ENCODE measurements at regions not wholly inside any gene's neighbourhood (a gene's known extent, or its start where the extent isn't known, plus 50 kb on each side); places are given as distances from the start of the nearest gene placed in this dataset.

DNA sequence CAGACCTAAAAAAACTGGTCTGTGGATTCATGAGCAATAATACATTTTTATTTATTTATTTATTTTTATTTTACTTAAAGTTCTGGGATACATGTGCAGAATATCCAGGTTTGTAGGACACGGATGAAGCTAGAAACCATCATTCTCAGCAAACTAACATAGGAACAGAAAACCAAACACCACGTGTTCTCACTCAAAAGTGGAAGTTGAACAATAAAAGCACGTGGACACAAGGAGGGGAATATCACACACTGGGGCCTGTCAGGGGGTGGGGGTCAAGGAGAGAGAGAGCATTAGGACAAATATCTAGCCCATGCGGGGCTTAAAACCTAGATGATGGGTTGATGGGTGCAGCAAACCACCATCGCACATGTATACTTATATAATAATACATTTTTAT lies 705.9 kb downstream of the RAB28 start:
- Histone ChIP-seq H3K36me3 (no peaks in the 10 kb centered on the region), H3K9me3 (no peaks in the 10 kb centered on the region), H3K27ac (no peak overlapping the region), H3K4me3 (no peak overlapping the region), H3K4me1 (no peaks in the 10 kb centered on the region), H3K27me3 (no peaks in the 10 kb centered on the region)
- intact Hi-C loops (cut with DNase I) = no loop called here
- TF ChIP-seq POLR2A (IDR thresholded peaks at IDR 0.05) = no peak
- no peak for TF ChIP-seq CTCF (IDR thresholded peaks at IDR 0.05)
- WGBS, 4 donors = 83 to 90% (median 85%) methylated on average over 5 of the region's 5 CpGs
- ATAC-seq (no peak), DNase-seq (no peak)

DNA sequence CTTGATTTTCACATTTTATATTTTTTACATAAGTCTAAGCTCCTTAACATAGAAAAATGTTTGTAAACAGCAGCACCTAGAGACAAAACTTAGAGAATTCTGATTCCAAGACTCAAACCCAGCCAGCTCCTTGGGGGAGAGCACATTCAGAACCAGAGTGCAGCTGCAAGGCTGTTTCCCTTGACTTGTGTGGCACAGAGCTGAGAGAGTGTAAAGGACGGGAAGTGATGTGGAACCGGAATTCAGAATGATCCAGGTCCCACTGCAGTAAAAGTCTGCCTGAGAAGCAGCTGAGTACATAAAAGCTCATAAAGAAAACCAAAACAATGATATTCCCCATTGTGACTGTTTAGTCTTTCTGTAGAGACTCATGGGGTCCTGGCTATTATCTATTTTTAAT lies 713.8 kb downstream of the RAB28 start:
- WGBS, 4 donors = 40 to 54% (median 51%) methylated on average over 2 of the region's 2 CpGs
- no peak for ATAC-seq
- intact Hi-C loops (cut with DNase I) = no loop called here

GRCh38 chr4:12761694-12762093 lies 722.4 kb downstream of the RAB28 start:
- Histone ChIP-seq H3K27me3 (no peaks in the 10 kb centered on the region), H3K4me1 (no peaks in the 10 kb centered on the region), H3K9me3 (peaks cover 0 to 9% (median 0%) of the 10 kb centered on the region in 12 donors), H3K36me3 (no peaks in the 10 kb centered on the region), H3K27ac (no peak overlapping the region), H3K4me3 (no peak overlapping the region)
- intact Hi-C loops (cut with DNase I) = no loop called here
- no peak for ATAC-seq
- DNase-seq = no peak
- WGBS, 4 donors = 72 to 78% (median 75%) methylated on average over 4 of the region's 4 CpGs
- TF ChIP-seq POLR2A (IDR thresholded peaks at IDR 0.05) (no peak), CTCF (IDR thresholded peaks at IDR 0.05) (no peak)

More for the DNA sequence above, 713.8 kb downstream of the RAB28 start:
- TF ChIP-seq POLR2A (IDR thresholded peaks at IDR 0.05) (no peak), CTCF (IDR thresholded peaks at IDR 0.05) (no peak)
- Histone ChIP-seq H3K9me3 (no peaks in the 10 kb centered on the region), H3K27me3 (no peaks in the 10 kb centered on the region), H3K4me3 (no peak overlapping the region), H3K27ac (no peak overlapping the region), H3K36me3 (no peaks in the 10 kb centered on the region), H3K4me1 (no peaks in the 10 kb centered on the region)
- DNase-seq = no peak

DNA sequence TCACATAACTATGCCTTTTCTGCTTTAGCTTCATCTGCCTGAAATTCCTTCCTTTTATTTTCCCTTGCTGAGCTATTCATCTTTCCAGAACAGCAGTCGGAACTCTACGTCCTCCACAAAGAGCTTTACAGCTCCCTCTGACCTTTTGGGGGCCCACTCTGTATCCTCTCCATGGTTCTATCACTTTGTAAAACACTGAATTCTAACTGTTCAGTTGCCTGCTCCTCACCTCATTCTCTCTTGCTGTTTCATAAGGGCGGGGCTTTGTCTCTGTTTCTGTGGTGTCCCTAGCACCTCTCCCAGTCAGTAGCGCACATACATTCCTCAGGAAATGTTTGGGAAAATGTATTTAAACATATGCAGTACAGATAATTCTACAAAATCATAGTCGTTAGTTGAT lies 737.0 kb downstream of the RAB28 start:
- H3K27ac ChIP-seq = no peak overlapping the region
- no peaks in the 10 kb centered on the region for H3K27me3 ChIP-seq
- H3K9me3 ChIP-seq = peaks cover 0 to 4% (median 0%) of the 10 kb centered on the region in 12 donors
- no peak overlapping the region for H3K4me3 ChIP-seq
- no peak for ATAC-seq
- 69 to 86% (median 79%) methylated on average over 5 of the region's 5 CpGs for WGBS, 4 donors
- no peaks in the 10 kb centered on the region for H3K4me1 ChIP-seq
- DNase-seq = no peak
- H3K36me3 ChIP-seq = no peaks in the 10 kb centered on the region
- TF ChIP-seq CTCF (IDR thresholded peaks at IDR 0.05) = no peak
- TF ChIP-seq POLR2A (IDR thresholded peaks at IDR 0.05) = no peak
- intact Hi-C loops (cut with DNase I) = no loop called here

Measured in heart left ventricle (tissue), 16 donors.